Neural progenitor cell (in vitro differentiated cells): ENCODE measurements at regions not wholly inside any gene's neighbourhood (a gene's known extent, or its start where the extent isn't known, plus 50 kb on each side); places are given as distances from the start of the nearest gene placed in this dataset.

Source experiments
- DNase-seq: peaks from one replicate; pipeline ENCODE4 v3.0.0-alpha.2; 2016; ENCODE audit warnings: low spot score
- H2AFZ ChIP-seq: fragments of 200-600 bp; sonication (generic); replicated peaks from 2 replicates; pipeline ENCODE4 v1.6.1; 2016; ENCODE audit warnings: antibody characterized with exemption
- H3F3A ChIP-seq: fragments of 200-600 bp; sonication (generic); 2 replicates; pipeline ENCODE4 v1.6.1; 2016; ENCODE audit warnings: antibody characterized with exemption, low read depth
- H3K27ac ChIP-seq: fragments of 200-600 bp; sonication (generic); 2 replicates; pipeline ENCODE4 v1.5.1; 2016; ENCODE audit warnings: mild to moderate bottlenecking
- H3K27me3 ChIP-seq: fragments of 200-600 bp; sonication (generic); 2 replicates; pipeline ENCODE4 v1.6.1; 2016; ENCODE audit warnings: mild to moderate bottlenecking, moderate library complexity
- H3K36me3 ChIP-seq: fragments of 200-600 bp; sonication (generic); 2 replicates; pipeline ENCODE4 v1.5.1; 2016
- H3K4me1 ChIP-seq: fragments of 200-600 bp; sonication (generic); 2 replicates; pipeline ENCODE4 v1.6.1; 2016; ENCODE audit warnings: mixed run types
- H3K4me2 ChIP-seq: fragments of 200-600 bp; sonication (generic); 2 replicates; pipeline ENCODE4 v1.6.1; 2016
- H3K4me3 ChIP-seq: fragments of 200-600 bp; sonication (generic); 2 replicates; pipeline ENCODE4 v1.5.1; 2016
- H3K79me2 ChIP-seq: fragments of 200-600 bp; sonication (generic); 2 replicates; pipeline ENCODE4 v1.6.1; 2016; ENCODE audit warnings: low read depth
- H3K9ac ChIP-seq: fragments of 200-600 bp; sonication (generic); 2 replicates; pipeline ENCODE4 v1.6.1; 2016
- H3K9me3 ChIP-seq: fragments of 200-600 bp; sonication (generic); 2 replicates; pipeline ENCODE4 v1.5.1; 2016; ENCODE audit warnings: low read depth
- H4K20me1 ChIP-seq: fragments of 200-600 bp; sonication (generic); 2 replicates; pipeline ENCODE4 v1.6.1; 2016; ENCODE audit warnings: low read depth
- H3K27ac Mint-ChIP-seq: 3 replicates; pipeline ENCODE4 v1.8.0; 2021; ENCODE audit warnings: mixed read lengths
- H3K27me3 Mint-ChIP-seq: 2 replicates; pipeline ENCODE4 v1.8.0; 2022; ENCODE audit warnings: low read depth, mild to moderate bottlenecking, inconsistent platforms, moderate library complexity, mixed read lengths; ENCODE audit not compliant: insufficient read depth
- H3K36me3 Mint-ChIP-seq: 3 replicates; pipeline ENCODE4 v1.8.0; 2021; ENCODE audit warnings: mixed read lengths
- H3K4me1 Mint-ChIP-seq: 3 replicates; pipeline ENCODE4 v1.8.0; 2021; ENCODE audit warnings: mixed read lengths
- H3K4me3 Mint-ChIP-seq: 3 replicates; pipeline ENCODE4 v1.8.0; 2021; ENCODE audit warnings: mild to moderate bottlenecking, moderate library complexity, mixed read lengths
- H3K9me3 Mint-ChIP-seq: 3 replicates; pipeline ENCODE4 v1.8.0; 2020; ENCODE audit warnings: mixed read lengths
- EZH2 ChIP-seq: fragments of 200-600 bp; sonication (generic); IDR thresholded peaks from 2 replicates; pipeline ENCODE4 v1.6.1; 2017; ENCODE audit warnings: antibody characterized with exemption, mild to moderate bottlenecking, moderate library complexity
- EZH2phosphoT487 ChIP-seq: fragments of 200-600 bp; sonication (generic); IDR thresholded peaks from 2 replicates; pipeline ENCODE4 v1.6.1; 2017; ENCODE audit warnings: antibody characterized with exemption
- TF ChIP-seq, protein P1 (sequence below): fragments of 200-600 bp; sonication (generic); IDR thresholded peaks from 2 replicates; pipeline ENCODE4 v1.5.1; 2017; ENCODE audit warnings: antibody characterized with exemption, mild to moderate bottlenecking

DNA sequence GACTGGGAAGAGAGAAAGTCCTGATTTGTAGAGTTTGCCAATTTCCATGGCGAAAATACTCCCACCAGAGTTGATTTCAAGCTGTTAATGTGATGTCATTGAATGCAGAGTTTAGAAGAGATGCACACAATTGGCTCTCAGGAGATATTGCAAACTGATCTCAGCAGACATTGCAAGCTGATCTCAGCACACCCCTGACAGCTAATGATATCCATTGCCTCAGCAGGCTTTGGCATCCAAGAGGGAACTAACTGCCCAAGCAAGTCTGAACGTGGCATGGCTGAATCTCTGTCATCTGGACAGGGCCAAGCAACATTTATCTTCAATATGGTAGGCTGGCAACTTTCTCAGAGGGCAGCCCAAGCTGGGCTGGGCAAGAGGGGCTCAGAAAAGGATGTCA is 78.4 kb upstream of the CYP1B1 start:
- TF ChIP-seq, protein P1, sequence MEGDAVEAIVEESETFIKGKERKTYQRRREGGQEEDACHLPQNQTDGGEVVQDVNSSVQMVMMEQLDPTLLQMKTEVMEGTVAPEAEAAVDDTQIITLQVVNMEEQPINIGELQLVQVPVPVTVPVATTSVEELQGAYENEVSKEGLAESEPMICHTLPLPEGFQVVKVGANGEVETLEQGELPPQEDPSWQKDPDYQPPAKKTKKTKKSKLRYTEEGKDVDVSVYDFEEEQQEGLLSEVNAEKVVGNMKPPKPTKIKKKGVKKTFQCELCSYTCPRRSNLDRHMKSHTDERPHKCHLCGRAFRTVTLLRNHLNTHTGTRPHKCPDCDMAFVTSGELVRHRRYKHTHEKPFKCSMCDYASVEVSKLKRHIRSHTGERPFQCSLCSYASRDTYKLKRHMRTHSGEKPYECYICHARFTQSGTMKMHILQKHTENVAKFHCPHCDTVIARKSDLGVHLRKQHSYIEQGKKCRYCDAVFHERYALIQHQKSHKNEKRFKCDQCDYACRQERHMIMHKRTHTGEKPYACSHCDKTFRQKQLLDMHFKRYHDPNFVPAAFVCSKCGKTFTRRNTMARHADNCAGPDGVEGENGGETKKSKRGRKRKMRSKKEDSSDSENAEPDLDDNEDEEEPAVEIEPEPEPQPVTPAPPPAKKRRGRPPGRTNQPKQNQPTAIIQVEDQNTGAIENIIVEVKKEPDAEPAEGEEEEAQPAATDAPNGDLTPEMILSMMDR, result no peak
- no peak for TF ChIP-seq EZH2
- no peak for TF ChIP-seq EZH2phosphoT487
- no peaks in the 10 kb centered on the region for H3K36me3 Mint-ChIP-seq
- H2AFZ ChIP-seq, result no peak overlapping the region

DNA sequence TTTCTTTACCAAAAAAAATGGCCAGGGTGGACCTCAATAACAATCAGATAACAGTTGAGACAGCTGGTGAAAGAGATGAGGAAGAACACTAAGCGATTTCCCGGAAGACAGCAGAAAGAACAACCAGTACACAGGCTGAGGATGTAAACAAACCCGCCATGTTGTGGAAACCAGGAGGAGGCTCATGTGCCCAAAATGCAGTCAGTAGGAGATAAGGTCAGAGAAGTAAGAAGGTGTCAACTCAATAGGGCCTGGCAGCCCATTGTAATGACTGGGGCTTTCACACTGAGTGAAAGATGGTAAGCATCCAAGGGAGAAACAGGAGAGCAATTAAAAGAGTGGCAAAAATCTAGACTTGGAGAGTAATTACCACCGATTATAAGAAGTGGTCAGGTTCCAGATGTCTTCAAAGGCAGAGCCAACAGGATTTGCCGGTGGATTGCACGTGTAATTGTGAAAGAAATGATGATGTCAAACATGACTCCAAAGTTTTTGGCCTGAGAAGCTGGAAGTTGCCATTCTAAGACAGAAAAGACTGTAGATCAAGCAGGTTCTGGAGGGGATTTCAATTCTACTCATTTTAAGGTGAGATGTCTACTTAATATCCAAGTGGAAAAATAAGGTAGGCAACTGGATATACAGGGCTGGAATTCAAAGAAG is 77.7 kb upstream of the CYP1B1 start:
- no peak for DNase-seq
- no peaks in the 10 kb centered on the region for H3K4me1 Mint-ChIP-seq

More for the DNA sequence above, 78.4 kb upstream of the CYP1B1 start:
- H3K36me3 ChIP-seq, result no peaks in the 10 kb centered on the region
- H3K4me2 ChIP-seq, result no peak overlapping the region
- no peak overlapping the region for H3K27ac ChIP-seq
- H3K27me3 Mint-ChIP-seq, result no peaks in the 10 kb centered on the region
- no peaks in the 10 kb centered on the region for H3K4me1 ChIP-seq
- no peak overlapping the region for H3K9ac ChIP-seq
- no peaks in the 10 kb centered on the region for H3F3A ChIP-seq
- no peaks in the 10 kb centered on the region for H3K79me2 ChIP-seq
- no peak overlapping the region for H3K27ac Mint-ChIP-seq
- no peak overlapping the region for H3K4me3 ChIP-seq
- H4K20me1 ChIP-seq, result no peaks in the 10 kb centered on the region
- H3K9me3 ChIP-seq, result no peaks in the 10 kb centered on the region
- H3K27me3 ChIP-seq, result no peaks in the 10 kb centered on the region
- no peak overlapping the region for H3K4me3 Mint-ChIP-seq
- H3K9me3 Mint-ChIP-seq, result no peaks in the 10 kb centered on the region
- H3K4me1 Mint-ChIP-seq, result no peaks in the 10 kb centered on the region
- no peak for DNase-seq

DNA sequence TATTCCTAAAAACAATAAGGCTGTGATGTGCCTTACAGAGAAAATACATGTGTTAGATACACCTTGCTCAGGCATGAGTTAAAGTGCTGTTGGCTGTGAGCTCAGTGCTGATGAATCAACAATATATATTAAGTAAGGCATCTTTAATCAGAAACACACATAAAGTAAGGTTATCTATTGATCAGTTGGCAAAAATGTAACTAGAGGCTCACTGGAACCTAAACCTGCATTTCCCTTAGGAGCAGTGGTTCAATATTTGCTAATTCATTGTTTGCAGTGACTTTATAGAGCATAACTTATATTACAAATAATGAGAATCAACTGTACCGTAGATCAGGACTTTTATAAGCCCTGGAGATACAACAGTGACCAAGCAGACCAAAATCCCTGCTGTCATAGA is 77.0 kb upstream of the CYP1B1 start:
- no peaks in the 10 kb centered on the region for H3K9me3 Mint-ChIP-seq
- H3K4me1 ChIP-seq, result no peaks in the 10 kb centered on the region
- H3K9me3 ChIP-seq, result no peaks in the 10 kb centered on the region
- H3K27ac Mint-ChIP-seq, result no peak overlapping the region
- H3K27ac ChIP-seq, result no peak overlapping the region
- H3K9ac ChIP-seq, result no peak overlapping the region
- no peaks in the 10 kb centered on the region for H3K79me2 ChIP-seq
- no peaks in the 10 kb centered on the region for H3K27me3 ChIP-seq
- H4K20me1 ChIP-seq, result no peaks in the 10 kb centered on the region
- TF ChIP-seq, protein P1, result no peak
- TF ChIP-seq EZH2phosphoT487 (no peak), EZH2 (no peak)
- H3F3A ChIP-seq, result no peaks in the 10 kb centered on the region
- no peaks in the 10 kb centered on the region for H3K4me1 Mint-ChIP-seq
- H3K4me2 ChIP-seq, result no peak overlapping the region
- H3K36me3 ChIP-seq, result no peaks in the 10 kb centered on the region
- no peaks in the 10 kb centered on the region for H3K36me3 Mint-ChIP-seq
- no peaks in the 10 kb centered on the region for H3K27me3 Mint-ChIP-seq
- H3K4me3 Mint-ChIP-seq, result no peak overlapping the region
- H2AFZ ChIP-seq, result no peak overlapping the region
- H3K4me3 ChIP-seq, result no peak overlapping the region
- no peak for DNase-seq

More for the DNA sequence above, 77.7 kb upstream of the CYP1B1 start:
- Histone ChIP-seq H3F3A (no peaks in the 10 kb centered on the region), H3K4me1 (no peaks in the 10 kb centered on the region), H3K4me2 (no peak overlapping the region), H3K27ac (no peak overlapping the region), H2AFZ (no peak overlapping the region), H3K9ac (no peak overlapping the region), H3K4me3 (no peak overlapping the region), H3K27me3 (no peaks in the 10 kb centered on the region), H3K36me3 (no peaks in the 10 kb centered on the region), H4K20me1 (no peaks in the 10 kb centered on the region), H3K79me2 (no peaks in the 10 kb centered on the region), H3K9me3 (no peaks in the 10 kb centered on the region)
- no peak overlapping the region for H3K4me3 Mint-ChIP-seq
- no peaks in the 10 kb centered on the region for H3K27me3 Mint-ChIP-seq
- TF ChIP-seq EZH2phosphoT487 (no peak), EZH2 (no peak)
- TF ChIP-seq, protein P1, result no peak
- no peaks in the 10 kb centered on the region for H3K36me3 Mint-ChIP-seq
- H3K27ac Mint-ChIP-seq, result no peak overlapping the region
- no peaks in the 10 kb centered on the region for H3K9me3 Mint-ChIP-seq
